Inferior parietal cortex (tissue), 1 donor: ENCODE measurements at regions not wholly inside any gene's neighbourhood (a gene's known extent, or its start where the extent isn't known, plus 50 kb on each side); places are given as distances from the start of the nearest gene placed in this dataset.
"Not testable (repeated sequence)": the region's sequence is repeated elsewhere in the genome, so short reads cannot be mapped to it uniquely, and the experiment has no call there.

Experiments
- DNase-seq: peaks from one replicate; pipeline ENCODE4 v3.0.0-alpha.2; 2016; ENCODE audit errors: extremely low spot score

DNA sequence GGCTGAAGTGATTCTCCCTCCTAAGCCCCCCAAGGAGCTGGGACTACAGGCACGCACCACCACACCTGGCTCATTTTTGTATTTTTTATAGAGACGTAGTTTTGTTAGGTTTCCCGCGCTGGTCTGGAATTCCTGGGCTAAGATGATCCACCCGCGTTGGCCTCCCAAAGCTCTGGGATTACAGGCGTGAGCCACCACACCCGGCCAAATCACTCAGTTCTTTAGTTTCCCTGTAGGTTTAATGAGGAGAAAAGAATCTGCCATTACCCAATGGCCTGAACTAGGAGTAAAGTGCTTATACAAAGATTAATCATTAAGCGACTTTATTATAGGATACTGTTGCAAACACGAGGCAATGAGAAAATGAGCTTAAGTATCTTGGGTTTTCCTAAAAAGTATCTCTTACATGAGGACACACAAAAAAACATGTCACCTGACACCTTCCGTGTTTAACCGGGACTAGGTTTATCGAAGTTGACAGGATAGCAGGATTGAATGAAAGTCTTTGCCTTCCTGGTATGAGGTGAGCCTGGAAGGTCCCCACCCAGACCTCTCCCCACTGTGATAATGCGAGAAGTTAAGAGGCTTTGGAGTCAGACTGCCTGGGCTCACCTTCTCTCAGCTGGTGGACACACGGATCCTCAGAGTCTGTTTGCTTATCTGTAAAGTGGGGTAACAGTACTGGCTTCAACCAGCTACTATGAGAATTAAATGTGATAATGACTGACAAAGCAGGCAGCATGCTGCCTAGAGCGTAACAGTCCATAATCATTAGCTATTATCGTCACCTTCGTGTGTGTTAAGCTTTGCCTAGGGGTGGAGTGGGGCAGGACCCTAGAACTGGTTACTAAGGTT is 133.5 kb upstream of the KRAS start:
- no peak for DNase-seq

DNA sequence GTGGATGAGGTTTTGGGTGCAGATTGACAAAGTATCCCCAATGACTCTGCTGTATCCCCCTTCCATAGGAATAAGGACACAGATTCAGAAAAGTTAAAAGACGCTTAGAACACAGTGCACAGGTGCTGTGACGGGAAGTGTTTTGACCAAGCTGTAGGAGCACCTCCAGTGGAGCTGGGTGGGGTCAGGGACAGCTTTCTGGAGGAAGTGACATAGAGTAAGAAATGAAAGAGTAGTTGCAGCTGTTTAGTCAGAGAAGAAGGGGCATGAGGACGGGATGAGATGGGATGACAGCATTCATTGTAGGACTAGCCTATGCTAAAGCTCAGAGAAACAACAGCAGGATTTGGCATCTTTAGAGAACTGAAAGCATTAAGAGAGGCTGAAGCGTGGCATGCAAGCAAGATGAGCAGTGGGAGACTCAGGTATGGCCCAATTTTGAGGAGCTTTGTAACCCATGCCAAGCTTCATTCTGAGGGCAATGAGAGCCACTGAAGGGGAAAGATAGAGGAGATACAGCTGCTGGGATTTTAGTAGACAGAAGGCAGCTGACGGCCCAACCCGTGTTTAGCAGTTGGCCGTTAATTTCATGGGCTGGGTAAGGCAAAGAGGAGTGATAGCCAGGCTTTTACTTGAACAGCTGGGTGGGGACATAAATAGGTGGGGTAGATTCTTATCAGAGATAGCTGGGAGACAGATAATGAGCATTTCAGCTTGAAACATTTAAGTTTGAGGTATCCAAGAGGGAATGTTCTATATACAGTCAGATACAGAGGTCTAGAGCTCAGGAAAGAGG is 131.8 kb upstream of the KRAS start:
- DNase-seq: no peak

DNA sequence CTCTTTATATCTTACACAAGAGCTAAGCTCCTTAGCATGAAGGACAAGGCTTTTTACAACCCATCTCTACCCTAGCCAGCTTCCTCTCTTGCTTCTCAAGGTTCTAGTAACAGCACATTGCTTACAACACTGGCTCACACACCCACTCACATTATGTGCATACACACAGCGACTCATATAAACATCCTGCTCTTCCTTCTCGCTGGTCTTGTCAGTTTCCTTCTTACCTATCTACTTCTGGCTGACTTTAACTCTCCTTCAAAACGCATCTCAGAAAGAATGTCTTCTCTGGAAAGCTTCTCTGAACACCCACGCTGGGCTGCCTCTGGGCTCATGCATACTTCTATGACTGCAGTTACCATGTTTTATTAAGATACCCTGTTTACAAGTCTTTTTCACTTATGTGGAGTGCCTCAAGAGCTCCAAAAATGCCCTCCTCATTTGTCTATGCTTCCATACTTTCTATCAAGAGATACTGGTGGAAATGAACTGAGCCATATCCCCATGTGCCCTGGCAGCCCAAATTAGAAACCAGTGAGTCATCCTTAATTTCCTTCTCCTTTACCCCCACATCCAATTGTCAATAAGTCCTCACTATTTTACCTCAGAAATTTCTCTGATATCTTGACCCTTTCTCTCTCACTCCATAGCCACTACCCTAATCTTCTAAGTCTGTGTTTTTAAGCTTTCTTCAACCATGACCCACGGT is 126.9 kb upstream of the KRAS start:
- DNase-seq: no peak

- DNase-seq: no peak
These were observed 126.3 kb upstream of the KRAS start for GRCh38 chr12:25376985-25377384.

DNA sequence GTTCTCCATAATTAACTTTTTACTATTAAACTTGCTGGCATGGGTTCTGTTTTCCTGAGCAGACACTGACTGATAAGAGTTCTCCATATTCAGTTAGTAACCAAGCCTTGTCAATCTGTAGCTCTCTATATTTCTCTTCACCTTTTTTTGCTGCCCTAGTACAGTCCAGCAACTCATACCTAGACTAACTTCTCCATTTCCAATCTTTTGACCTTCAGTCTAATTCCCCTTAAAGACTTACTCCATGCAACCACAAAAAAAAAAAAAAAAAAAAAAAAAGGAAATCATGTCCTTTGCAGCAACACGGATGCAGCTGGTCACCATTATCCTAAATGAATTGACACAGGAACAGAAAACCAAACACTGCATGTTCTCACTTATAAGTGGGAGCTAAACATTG is 125.7 kb upstream of the KRAS start:
- DNase-seq: no peak

DNA sequence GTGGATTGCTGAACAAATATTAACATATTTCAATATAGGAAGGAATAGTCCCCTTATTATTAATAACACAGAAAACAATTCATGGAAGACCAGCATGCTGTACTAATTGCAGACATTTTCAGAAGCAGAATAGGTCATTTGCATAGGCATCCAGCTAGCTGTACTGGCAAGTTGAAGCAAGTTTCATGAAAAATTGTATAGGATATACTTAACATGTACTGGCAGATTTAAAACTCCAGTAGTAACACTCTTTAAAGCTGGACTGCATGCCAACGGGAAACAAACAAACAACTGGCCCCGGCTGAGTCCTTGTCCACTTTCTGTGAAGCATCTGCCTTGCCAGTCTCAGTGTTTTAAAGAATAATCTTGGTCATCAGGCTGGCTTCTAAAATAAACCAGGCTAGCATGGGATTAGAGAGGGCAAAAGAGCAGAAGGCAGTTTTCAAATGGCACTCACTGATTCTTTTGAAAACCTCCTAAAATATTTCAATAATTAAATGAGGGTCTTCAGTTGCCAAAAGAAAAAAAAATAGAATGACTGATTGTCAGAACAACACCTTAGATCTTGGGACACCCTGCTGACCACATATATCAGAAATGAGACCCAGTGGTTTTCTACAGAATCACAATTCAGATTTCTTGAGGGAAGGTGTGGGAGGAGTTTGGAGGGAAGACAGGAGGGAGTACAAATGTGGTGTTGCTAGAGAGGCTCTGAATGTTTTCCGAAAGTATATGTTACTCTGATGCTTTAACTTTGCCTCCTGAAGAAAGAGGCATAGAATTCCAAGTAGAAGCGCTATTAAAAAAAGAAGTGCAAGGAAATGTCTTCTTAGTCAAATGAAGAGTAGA is 122.5 kb upstream of the KRAS start:
- no peak for DNase-seq

DNA sequence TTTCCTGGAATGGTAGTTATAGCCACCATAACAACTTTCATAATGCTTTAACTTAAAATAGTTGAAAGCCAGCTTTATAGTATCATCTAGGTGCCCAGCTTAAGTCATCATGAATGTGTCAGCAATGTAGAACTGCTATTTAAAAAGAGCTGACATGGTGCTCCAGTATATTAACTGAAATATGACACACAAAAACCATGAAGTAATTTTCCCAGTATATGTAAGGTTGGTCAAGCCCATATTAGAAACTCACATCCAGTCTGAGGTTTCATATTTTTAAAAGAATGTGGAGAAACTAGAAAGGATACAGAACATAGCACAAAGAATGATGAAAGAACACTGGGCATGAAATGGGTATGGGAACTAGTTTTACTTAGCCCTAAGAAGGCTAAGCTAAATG is 121.3 kb upstream of the KRAS start:
- no peak for DNase-seq

DNA sequence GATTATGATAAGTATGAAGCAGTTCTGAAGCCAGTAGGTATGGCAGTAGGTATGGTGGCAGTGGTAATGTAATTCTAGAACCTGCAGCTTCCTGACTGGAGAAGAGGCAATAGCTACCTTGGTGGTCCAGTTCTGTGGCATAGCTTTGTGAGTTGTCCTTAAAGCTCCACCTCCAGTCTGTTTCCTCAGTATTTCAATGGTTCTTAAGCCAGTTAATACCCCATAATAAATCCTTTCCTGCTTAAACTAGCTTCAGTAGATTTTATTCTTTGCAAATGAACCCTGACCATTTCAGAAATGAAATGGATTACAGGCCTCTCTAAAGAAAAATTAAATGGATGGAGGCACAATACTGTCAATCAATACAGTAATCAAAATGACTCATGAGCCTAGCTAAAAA is 117.8 kb upstream of the KRAS start:
- no peak for DNase-seq

DNA sequence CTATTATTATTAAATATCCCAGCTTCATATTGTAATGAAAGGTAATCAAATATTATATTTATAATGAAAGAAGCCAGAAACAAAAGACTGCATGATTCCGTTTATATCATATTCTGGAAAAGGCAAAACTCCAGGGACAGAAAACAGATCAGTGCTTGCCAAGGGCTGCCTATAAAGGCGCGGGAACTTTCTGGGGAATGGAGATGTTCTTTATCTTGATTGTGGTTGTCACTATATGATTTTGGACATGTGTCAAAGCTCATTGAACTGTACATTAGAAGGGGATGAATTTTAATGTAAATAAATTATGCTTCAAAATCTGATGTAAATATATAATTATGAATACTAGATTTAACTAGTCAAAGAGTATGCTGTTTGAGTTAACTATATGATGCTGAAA is 115.4 kb upstream of the KRAS start:
- no peak for DNase-seq

DNA sequence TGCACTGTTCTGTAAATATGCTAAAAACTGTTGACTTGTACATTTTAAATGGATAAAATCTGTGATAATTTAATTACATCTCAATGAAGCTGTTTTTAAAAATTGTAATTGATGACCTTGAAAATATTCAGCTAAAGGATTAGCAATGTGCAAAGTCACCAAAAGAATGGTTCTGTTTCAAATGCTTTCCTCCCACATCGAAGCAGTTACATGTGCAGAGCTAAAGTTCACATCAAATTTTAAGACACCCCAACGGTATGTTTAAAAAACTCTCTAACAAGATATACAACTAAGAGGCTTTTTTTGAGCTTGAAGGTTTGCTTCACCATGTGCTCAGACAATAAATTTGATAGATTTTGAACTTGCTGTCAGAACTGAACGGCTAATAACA is 114.6 kb upstream of the KRAS start:
- DNase-seq: no peak

DNA sequence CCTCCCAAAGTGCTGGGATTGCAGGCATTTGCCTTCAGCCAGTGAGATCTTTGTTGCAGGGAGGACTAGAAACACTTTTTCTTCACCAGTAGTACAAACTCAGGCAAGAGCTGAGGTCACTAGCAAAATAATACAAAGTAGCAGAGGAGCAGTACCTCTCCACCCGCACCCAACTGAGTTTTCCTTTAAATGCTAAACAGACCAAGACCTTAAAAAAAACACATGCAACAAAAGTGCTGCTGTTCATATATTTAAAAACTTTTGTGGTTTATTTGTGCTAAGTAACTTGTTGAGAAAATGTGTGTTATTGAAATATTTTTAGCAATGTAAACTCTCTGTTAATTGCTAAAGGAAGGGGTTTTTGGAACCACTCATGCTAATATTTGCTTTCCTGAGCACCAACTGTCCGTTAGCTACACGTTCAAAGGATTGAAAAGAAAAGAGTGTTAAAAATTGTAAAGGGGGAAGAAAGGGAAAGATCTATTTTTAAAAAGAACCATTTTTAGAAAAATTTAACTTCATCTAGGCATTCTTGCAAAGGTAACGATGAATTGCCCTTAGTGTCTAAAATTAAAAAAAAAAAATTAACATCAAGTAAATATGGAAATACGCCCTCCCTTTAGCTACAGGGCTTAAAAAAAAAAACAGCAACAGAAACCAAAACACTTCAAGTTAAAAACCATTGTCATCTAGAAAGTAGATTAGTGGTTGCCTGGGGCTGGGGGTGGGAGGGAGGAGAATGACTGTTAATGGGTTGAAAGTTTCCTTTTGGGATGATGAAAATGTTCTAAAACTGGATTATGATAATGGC is 114.0 kb upstream of the KRAS start:
- DNase-seq: no peak

DNA sequence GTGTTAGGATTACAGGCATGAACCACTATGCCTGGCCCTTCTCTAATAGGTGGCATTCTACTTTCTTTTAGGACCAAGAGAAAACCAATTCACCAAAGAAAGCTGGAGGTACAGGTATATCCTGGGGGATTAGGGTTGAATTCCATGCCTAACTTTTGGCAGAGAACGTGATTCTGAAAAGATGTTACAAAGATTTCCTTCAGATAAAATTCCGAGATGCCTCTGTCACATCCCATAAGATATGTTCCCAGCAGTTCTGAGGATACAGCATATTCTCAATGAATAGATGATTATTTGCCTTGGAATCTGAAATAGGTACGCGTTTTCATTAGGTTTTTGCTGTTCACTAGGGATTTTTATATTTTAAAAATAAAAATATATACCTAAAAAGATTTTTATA is 111.9 kb upstream of the KRAS start:
- DNase-seq: no peak

- DNase-seq: no peak
These were observed 110.8 kb upstream of the KRAS start for GRCh38 chr12:25361511-25361910.

DNA sequence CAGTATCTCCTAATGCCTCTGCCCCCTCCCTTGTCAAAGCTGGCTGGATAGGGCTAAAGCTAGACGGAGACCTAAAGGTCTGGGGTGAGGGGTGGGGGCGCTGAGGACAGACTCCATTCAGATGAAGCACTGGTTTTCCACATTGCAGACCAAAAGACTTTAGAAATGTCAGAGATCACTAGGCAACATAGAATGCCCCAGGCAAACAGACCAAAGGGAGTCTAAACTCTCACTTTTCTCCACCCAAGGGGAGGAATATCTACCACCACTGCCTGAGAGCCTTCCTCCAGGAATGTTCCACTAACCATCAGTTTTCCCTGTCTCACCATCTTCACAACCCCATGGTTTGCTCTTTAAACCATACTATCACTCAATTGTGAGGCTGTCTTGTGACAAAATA is 106.9 kb upstream of the KRAS start:
- no peak for DNase-seq

- not testable (repeated sequence) for DNase-seq
These were observed 102.2 kb upstream of the KRAS start for GRCh38 chr12:25352942-25353341.

GRCh38 chr12:25352083-25352918 is 101.6 kb upstream of the KRAS start:
- DNase-seq: no peak

DNA sequence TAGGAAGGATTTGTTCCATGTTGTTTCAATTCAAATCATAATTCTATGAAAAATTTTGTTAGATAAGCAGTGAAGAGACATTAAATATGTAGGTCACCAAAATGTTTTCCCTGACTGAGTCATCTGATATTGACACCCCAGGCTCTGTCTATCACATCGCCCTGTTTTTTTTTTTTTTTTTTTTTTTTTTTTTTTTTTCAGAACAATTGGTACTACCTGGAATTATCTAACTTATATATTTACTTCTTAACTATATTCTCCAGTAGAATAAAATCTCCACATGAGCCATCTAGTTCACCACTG is 97.8 kb upstream of the KRAS start:
- no peak for DNase-seq

- no peak for DNase-seq
These were observed 97.2 kb upstream of the KRAS start for GRCh38 chr12:25347716-25348592.

DNA sequence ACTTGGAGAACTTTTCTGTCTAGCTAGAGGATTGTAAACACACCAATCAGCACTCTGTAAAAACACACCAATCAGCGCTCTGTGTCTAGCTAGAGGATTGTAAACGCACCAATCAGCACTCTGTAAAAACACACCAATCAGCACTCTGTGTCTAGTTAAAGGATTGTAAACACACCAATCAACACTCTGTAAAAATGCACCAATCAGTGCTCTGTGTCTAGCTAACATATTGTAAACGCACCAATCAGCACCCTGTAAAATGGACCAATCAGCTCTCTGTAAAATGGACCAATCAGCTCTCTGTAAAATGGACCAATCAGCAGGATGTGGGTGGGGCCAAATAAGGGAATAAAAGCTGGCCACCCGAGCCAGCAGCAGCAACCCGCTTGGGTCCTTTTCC is 91.1 kb upstream of the KRAS start:
- DNase-seq: not testable (repeated sequence)
